GM13977 (cell line): ENCODE measurements at regions not wholly inside any gene's neighbourhood (a gene's known extent, or its start where the extent isn't known, plus 50 kb on each side); places are given as distances from the start of the nearest gene placed in this dataset.

Experiments
- DNase-seq: peaks from one replicate; pipeline ENCODE4 v3.0.0; 2012; ENCODE audit warnings: low spot score
- in situ Hi-C: fragments of 300-500 bp; cut with MboI; formaldehyde crosslinking; loops from one replicate; pipeline ENCODE4 v1.12.0; 2022; ENCODE audit warnings: low sequenced_read_pairs, low pct_unique_long_range_greater_than_20kb, mixed read lengths, inconsistent platforms; ENCODE audit not compliant: unreplicated experiment
- TF ChIP-seq, protein P1 (sequence below): IDR thresholded peaks from 2 replicates; pipeline ENCODE4 v1.5.1; 2012; ENCODE audit warnings: mild to moderate bottlenecking, control low read depth; ENCODE audit not compliant: insufficient read depth; ENCODE audit errors: extremely low read depth, missing control alignments

DNA sequence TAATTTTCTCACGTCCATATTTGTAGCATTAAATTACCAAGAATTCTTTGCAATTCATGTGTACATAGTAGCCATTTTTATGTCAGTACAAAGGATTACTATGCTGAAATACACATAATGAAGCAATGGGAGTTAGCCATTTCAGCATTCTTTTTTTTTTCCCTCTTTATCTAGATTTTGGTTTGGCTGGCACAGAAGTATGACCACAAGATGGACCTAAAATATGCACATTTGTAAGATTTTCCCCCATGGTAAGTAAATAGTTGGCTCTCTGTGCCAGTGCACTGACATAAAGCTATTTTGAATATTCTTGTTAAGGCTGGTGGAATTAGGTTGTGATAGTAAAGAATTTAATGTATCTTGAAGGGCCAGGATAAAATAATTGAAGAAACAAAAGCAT is 486.1 kb upstream of the BTBD3 start:
- TF ChIP-seq, protein P1, sequence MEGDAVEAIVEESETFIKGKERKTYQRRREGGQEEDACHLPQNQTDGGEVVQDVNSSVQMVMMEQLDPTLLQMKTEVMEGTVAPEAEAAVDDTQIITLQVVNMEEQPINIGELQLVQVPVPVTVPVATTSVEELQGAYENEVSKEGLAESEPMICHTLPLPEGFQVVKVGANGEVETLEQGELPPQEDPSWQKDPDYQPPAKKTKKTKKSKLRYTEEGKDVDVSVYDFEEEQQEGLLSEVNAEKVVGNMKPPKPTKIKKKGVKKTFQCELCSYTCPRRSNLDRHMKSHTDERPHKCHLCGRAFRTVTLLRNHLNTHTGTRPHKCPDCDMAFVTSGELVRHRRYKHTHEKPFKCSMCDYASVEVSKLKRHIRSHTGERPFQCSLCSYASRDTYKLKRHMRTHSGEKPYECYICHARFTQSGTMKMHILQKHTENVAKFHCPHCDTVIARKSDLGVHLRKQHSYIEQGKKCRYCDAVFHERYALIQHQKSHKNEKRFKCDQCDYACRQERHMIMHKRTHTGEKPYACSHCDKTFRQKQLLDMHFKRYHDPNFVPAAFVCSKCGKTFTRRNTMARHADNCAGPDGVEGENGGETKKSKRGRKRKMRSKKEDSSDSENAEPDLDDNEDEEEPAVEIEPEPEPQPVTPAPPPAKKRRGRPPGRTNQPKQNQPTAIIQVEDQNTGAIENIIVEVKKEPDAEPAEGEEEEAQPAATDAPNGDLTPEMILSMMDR: no peak
- DNase-seq: no peak
- in situ Hi-C loops: no loop called here

DNA sequence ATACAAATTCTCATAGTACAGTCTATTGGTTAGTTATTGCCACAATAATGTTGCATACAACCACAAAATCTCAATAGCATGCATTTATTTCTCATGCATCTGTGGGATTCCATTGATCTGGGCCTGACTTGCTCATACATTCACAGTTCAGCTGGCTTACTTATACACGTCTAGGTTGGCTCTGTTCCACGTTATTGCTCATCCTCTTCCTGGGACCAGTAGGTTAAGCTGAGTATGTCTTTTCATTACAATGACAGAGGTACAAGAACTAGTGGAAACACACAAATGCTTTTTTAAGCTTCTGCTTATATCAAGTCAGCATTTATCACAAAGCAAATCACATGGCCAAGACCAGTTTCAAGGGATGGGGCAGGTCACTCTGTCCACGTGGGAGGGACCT is 485.3 kb upstream of the BTBD3 start:
- no peak for DNase-seq

DNA sequence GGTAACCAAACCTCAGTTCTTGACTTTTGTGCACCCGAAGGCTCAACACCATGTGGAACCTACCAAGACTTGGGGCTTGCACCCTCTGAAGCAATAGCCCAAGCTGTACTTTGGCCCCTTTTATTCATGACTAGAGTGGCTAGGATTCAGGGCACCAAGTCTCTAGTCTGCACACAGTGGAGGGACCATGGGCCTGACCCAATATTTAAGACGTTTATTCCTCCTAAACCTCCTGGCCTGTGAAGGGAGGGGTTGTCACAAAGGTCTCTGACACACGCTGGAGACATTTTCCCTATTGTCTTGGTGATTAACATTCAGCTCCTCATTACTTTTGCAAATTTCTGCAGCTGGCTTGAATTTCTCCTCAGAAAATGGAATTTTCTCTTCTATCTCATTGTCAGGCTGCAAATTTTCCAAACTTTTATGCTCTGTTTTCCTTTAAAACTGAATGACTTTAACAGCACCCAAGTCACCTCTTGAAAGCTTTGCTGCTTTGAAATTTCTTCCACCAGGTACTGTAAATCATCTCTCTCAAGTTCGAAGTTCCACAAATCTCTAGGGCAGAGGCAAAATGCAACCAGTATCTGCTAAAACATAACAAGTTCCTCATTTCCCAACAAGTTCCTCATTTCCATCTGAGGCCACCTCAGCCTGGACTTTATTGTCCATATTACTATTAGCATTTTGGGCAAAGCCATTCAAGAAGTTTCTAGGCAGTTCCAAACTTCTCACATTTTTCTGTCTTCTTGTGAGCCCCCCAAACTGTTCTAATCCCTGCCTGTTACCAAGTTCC is 481.4 kb upstream of the BTBD3 start:
- TF ChIP-seq, protein P1: no peak
- no peak for DNase-seq
- in situ Hi-C loops: no loop called here

More for the DNA sequence above, 485.3 kb upstream of the BTBD3 start:
- in situ Hi-C loops: no loop called here
- TF ChIP-seq, protein P1: no peak

DNA sequence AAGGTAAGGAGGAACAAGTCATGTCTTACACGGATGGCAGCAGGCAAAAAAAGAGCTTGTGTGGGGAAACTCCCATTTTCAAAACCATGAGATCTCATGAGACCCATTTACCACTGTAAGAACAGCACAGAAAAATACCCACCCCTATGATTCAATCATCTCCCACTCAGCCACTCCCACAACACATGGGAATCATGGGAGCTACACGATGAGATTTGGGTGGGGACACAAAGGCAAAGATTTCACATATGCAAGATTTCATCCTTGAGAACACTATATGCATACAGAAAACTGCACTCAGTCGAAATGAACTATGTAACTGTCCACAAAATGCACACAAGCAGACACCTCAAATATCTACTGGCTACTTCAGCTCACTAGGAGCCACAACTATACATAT is 480.6 kb upstream of the BTBD3 start:
- no peak for DNase-seq
- in situ Hi-C loops: no loop called here
- TF ChIP-seq, protein P1: no peak

DNA sequence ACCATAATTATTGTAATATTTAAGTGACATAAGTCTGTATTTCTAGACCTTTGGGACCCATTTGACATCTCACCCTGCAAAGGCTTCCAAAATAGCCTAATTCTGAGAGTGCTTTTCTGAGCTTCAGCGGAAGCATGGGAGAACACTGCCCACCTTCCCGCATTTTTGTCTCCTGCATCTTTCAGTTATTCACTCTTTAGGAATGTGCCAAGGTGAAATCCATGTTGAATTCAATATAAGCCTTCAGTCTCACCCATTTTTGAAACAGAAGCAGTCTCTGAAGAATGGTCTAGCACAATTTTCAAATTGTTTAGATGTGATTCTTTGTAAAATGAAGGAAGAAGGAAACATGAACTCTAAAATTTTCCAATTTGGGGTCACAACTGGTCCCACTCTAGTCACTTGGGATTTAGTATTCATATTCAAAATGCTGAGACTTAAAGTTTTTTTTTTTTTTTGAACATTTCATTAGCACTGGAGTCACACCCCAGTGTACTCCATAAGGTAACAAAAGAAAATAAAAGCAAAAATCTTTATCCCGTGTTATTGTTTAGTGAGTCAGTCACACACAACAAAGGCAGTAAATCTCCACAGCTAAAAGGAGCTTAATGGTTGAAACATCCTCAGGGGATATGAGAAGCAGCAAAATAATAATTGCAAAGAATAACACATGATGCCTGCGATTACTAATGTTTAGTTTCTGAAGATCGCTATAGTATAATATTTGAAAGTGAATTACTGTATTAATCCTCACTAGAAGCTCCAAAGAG is 479.9 kb upstream of the BTBD3 start:
- TF ChIP-seq, protein P1: no peak
- in situ Hi-C loops: no loop called here
- no peak for DNase-seq

DNA sequence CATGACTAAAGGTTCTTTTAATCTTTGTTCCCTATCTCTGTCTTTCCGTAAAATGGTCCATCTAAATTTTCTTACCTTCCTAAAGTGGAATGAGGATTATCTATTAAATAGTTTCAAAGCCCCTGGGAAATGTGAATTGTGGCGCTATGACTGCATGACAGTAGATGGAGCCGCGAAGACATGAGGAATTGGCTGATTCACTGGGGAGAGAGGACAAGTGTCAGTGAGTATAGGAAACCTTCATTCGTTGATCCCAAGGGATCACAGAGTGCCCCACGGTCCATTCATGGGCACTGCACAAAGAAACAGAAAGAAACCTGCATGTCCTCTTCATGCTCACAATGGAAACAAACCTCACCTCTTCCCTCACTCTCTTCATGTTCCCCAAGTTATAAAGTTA is 479.3 kb upstream of the BTBD3 start:
- DNase-seq: no peak
- TF ChIP-seq, protein P1: no peak
- in situ Hi-C loops: no loop called here
